A549 (cell line): ENCODE measurements at regions not wholly inside any gene's neighbourhood (a gene's known extent, or its start where the extent isn't known, plus 50 kb on each side); places are given as distances from the start of the nearest gene placed in this dataset.

Experiments used
- ATAC-seq, 2 experiments: fragments of 200-7000 bp in 1 of 2; fragments of >200 bp in 1 of 2; cut with Nextera tagmentation in 1 of 2; cut with Tn5 transposase in 1 of 2; 3 replicates each; pipeline versions ENCODE4 v1.8.0 to v1.9.1; 2018 to 2020; ENCODE audit warnings: mild to moderate bottlenecking in 1 of 2, moderate library complexity in 1 of 2
- CTCF ChIA-PET: fragments of 300-600 bp; sonication (Branson Sonifier 250); formaldehyde crosslinking; extraction: SDS; loops from one replicate; lab custom pipeline; 2021; ENCODE audit warnings: antibody characterized with exemption, inconsistent platforms; lab: Yijun Ruan, JAX
- POLR2A ChIA-PET: fragments of 350-600 bp; formaldehyde crosslinking; extraction: SDS; loops from one replicate; lab custom pipeline; 2021; ENCODE audit warnings: antibody characterized with exemption, inconsistent platforms; lab: Yijun Ruan, JAX
- DNase-seq, 2 experiments: peaks; one replicate each; pipeline versions ENCODE4 v3.0.0 to v3.0.0-alpha.2; 2011 to 2016; ENCODE audit warnings: low read depth in 1 of 2, low spot score in 1 of 2
- FAIRE-seq: peaks from 2 replicates; lab custom pipeline; 2011; peaks lifted over from hg19 to GRCh38; lab: Jason Lieb, UNC
- H3K27ac ChIP-seq, 2 experiments: fragments of >200 bp; sonication (Bioruptor Twin); formaldehyde crosslinking; 3 replicates each; pipeline ENCODE4 v1.5.1; 2016 to 2017
- H3K4me1 ChIP-seq: fragments of >200 bp; sonication (Bioruptor Twin); formaldehyde crosslinking; 3 replicates; pipeline ENCODE4 v1.6.1; 2016
- H3K4me2 ChIP-seq: fragments of >200 bp; sonication (Bioruptor Twin); formaldehyde crosslinking; 3 replicates; pipeline ENCODE4 v1.6.1; 2016
- H3K4me3 ChIP-seq: fragments of >200 bp; sonication (Bioruptor Twin); formaldehyde crosslinking; 3 replicates; pipeline ENCODE4 v1.5.1; 2016
- H3K9me3 ChIP-seq: fragments of >200 bp; sonication (Bioruptor Twin); formaldehyde crosslinking; 3 replicates; pipeline ENCODE4 v1.6.1; 2016
- BHLHE40 ChIP-seq: IDR thresholded peaks from 2 replicates; pipeline ENCODE4 v1.6.1; 2012; ENCODE audit warnings: low read depth, low read length, inconsistent platforms
- CBX8 ChIP-seq: fragments of 200-600 bp; sonication (generic); IDR thresholded peaks from 2 replicates; pipeline ENCODE4 v1.6.1; 2016
- CHD4 ChIP-seq: fragments of 200-600 bp; sonication (generic); IDR thresholded peaks from 2 replicates; pipeline ENCODE4 v1.6.1; 2016; ENCODE audit warnings: antibody characterized with exemption, mild to moderate bottlenecking, borderline replicate concordance
- ESRRA ChIP-seq: fragments of 150-350 bp; IDR thresholded peaks from 2 replicates; pipeline ENCODE4 v1.6.1; 2014; ENCODE audit warnings: mild to moderate bottlenecking, low read length, borderline replicate concordance
- FOXS1 ChIP-seq: fragments of 250-450 bp; sonication (Bioruptor Pico); IDR thresholded peaks from 2 replicates; pipeline ENCODE4 v1.5.0; 2020; ENCODE audit warnings: mild to moderate bottlenecking, moderate library complexity
- HDAC2 ChIP-seq: fragments of 200-600 bp; sonication (generic); IDR thresholded peaks from 2 replicates; pipeline ENCODE4 v1.6.1; 2016
- KDM1A ChIP-seq: fragments of 200-600 bp; sonication (generic); IDR thresholded peaks from 2 replicates; pipeline ENCODE4 v1.6.1; 2016; ENCODE audit warnings: low read depth, mild to moderate bottlenecking
- MAFK ChIP-seq: fragments of 450-650 bp; IDR thresholded peaks from 2 replicates; pipeline ENCODE4 v1.6.1; 2014; ENCODE audit not compliant: partially characterized antibody
- NR3C1 ChIP-seq: fragments of >200 bp; sonication (Bioruptor Twin); formaldehyde crosslinking; IDR thresholded peaks from 3 replicates; pipeline ENCODE4 v1.6.1; 2017
- POLR2A ChIP-seq: IDR thresholded peaks from 2 replicates; pipeline ENCODE4 v1.6.1; 2012; ENCODE audit warnings: mild to moderate bottlenecking, low read length
- RCOR1 ChIP-seq: fragments of 150-350 bp; IDR thresholded peaks from 2 replicates; pipeline ENCODE4 v1.6.1; 2014; ENCODE audit warnings: antibody characterized with exemption, low read length, low read depth
- TP53 ChIP-seq: fragments of 250-450 bp; sonication (Bioruptor Pico); IDR thresholded peaks from 2 replicates; pipeline ENCODE4 v1.5.0; 2021; ENCODE audit warnings: mild to moderate bottlenecking, moderate library complexity
- ZNF302 ChIP-seq: fragments of 250-450 bp; sonication (Bioruptor Pico); IDR thresholded peaks from 2 replicates; pipeline ENCODE4 v1.9.0; 2021; ENCODE audit warnings: inconsistent platforms, mild to moderate bottlenecking, moderate library complexity
- WGBS: methylation state at CpG from one replicate; pipeline ENCODE4 v1.1.6; 2017; ENCODE audit errors: missing lambda C conversion rate; 5-methylcytosine and 5-hydroxymethylcytosine counted together
- TF ChIP-seq, protein P1 (sequence below): fragments of >200 bp; sonication (Bioruptor Twin); formaldehyde crosslinking; IDR thresholded peaks from 2 replicates; pipeline ENCODE4 v1.6.1; 2016
- TF ChIP-seq, protein P2 (sequence below): fragments of 250-450 bp; sonication (Bioruptor Pico); IDR thresholded peaks from 2 replicates; pipeline ENCODE4 v1.5.0; 2021; ENCODE audit warnings: mild to moderate bottlenecking, moderate library complexity, borderline replicate concordance
- TF ChIP-seq, protein P3 (sequence below): IDR thresholded peaks from 2 replicates; pipeline ENCODE4 v1.6.1; 2012
- TF ChIP-seq, protein P4 (sequence below): IDR thresholded peaks from 2 replicates; pipeline ENCODE4 v1.6.1; 2012

DNA sequence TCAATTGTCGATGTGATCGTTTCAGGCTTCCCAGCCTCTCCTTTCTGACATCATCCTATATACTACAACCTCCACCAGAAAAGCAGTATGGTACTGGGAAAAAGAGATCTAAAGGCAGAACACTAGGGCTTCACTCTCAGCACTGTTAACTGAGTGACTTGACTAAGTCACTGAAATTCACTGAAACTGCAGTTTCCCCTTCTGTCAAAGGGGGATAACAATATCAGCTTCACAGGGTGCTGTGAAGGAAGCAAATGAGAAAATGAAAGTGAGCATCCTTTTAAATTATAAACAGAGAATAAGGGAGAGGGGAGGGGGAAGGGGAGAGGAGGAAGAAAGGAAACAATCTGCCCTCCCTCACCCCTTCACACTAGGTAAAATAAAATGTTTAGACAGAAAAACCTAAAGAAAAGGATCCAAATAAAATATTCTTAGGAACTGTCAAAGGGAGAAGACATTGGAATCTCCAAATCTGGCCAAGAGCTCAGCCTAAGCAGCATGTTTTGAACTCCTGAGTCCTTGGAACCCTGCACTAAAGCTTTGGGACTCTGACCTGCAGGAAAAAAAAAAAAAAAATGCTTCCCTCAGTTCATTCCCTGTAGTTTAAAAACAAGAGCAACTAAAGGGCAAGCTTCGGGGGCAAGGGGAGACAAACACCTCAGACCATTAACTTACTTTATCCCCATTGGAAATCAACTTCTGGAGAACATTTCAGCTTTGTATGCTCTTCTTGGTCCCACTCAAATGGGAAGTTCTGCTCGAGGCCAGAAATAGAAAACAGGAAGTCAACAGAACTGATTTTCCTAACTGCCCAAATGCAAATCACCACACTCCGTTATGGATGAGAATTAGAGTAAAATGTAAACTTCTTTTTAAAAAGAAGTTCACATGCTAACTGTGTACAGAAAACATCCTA lies 178.3 kb downstream of the DEPDC1B start:
- Histone ChIP-seq H3K4me2 (0 out of 3 replicates have a peak overlapping the region, but pooled peaks have one; percentile 9), H3K4me1 (no peaks in the 10 kb centered on the region), H3K4me3 (no peak overlapping the region), H3K9me3 (no peaks in the 10 kb centered on the region), H3K27ac (no peak overlapping the region)
- ATAC-seq (no peak), FAIRE-seq (no peak), DNase-seq (no peak)
- WGBS, result 56% methylated on average over 5 of the region's 5 CpGs
- no peak for TF ChIP-seq FOXS1 (CRISPR knock-in tag)
- TF ChIP-seq MAFK, result no peak
- TF ChIP-seq CBX8, result no peak
- no peak for TF ChIP-seq TP53 (CRISPR knock-in tag)
- TF ChIP-seq, protein P1, sequence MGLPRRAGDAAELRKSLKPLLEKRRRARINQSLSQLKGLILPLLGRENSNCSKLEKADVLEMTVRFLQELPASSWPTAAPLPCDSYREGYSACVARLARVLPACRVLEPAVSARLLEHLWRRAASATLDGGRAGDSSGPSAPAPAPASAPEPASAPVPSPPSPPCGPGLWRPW, result no peak
- TF ChIP-seq, protein P2, sequence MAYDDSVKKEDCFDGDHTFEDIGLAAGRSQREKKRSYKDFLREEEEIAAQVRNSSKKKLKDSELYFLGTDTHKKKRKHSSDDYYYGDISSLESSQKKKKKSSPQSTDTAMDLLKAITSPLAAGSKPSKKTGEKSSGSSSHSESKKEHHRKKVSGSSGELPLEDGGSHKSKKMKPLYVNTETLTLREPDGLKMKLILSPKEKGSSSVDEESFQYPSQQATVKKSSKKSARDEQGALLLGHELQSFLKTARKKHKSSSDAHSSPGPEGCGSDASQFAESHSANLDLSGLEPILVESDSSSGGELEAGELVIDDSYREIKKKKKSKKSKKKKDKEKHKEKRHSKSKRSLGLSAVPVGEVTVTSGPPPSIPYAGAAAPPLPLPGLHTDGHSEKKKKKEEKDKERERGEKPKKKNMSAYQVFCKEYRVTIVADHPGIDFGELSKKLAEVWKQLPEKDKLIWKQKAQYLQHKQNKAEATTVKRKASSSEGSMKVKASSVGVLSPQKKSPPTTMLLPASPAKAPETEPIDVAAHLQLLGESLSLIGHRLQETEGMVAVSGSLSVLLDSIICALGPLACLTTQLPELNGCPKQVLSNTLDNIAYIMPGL (CRISPR knock-in tag), result no peak
- no peak for TF ChIP-seq HDAC2
- no peak for TF ChIP-seq ESRRA
- TF ChIP-seq NR3C1, result no peak
- TF ChIP-seq, protein P3, sequence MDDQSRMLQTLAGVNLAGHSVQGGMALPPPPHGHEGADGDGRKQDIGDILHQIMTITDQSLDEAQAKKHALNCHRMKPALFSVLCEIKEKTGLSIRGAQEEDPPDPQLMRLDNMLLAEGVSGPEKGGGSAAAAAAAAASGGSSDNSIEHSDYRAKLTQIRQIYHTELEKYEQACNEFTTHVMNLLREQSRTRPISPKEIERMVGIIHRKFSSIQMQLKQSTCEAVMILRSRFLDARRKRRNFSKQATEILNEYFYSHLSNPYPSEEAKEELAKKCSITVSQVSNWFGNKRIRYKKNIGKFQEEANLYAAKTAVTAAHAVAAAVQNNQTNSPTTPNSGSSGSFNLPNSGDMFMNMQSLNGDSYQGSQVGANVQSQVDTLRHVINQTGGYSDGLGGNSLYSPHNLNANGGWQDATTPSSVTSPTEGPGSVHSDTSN, result no peak
- no peak for TF ChIP-seq BHLHE40
- TF ChIP-seq RCOR1, result no peak
- TF ChIP-seq POLR2A, result no peak
- TF ChIP-seq, protein P4, sequence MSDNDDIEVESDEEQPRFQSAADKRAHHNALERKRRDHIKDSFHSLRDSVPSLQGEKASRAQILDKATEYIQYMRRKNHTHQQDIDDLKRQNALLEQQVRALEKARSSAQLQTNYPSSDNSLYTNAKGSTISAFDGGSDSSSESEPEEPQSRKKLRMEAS, result no peak
- TF ChIP-seq CHD4, result no peak
- CTCF ChIA-PET, result interaction anchor here (0.7 to 1.2 kb wide), 3 partner anchors 10 to 1366 kb away, joined by 3 to 6 read pairs (median 3); no protein-coding TSS in a partner anchor
- POLR2A ChIA-PET, result no interaction called here

DNA sequence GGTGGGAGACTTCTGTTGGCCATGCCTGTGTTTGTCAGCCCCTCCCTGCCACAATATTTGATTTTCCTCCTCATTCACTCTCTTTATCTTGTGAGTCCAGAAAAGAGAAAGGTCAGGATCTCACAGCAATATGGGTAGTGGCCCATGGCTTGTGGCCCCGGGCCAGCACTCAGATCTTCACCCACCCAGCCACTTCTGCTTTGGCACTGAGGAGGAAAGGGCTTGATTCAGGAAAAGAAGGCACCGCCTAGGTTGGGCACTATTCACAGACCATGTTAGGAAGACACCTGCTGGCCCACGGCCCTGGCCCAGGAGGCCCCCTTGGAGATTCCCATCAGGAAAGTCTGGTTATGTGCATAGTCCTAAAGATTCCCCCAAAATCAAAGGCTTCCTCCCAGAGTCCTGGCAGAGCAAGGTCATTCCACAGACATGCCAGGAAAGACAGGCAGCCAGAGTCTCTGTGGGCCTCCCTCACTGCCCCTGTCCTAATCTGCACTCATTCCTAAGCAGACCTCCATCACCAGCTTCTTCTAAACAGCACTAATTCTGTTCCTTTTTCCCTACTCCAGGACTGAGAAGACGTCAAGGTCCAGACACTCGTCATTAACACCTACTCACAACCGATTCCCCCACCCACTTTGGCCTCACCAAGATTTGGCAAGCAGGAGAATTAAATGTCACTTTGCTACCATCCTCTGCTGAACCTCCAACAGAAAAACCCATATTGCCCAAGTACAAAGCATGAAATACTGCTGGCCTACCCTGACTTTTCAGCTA lies 179.3 kb downstream of the DEPDC1B start:
- no peak for ATAC-seq
- FAIRE-seq, result no peak
- CTCF ChIA-PET, result interaction anchor here (0.7 to 1.2 kb wide), 3 partner anchors 11 to 710 kb away, joined by 3 to 6 read pairs (median 3); no protein-coding TSS in a partner anchor
- WGBS, result 71% methylated on average over 6 of the region's 6 CpGs
- TF ChIP-seq KDM1A, result no peak
- TF ChIP-seq, protein P1, result no peak
- no peak for TF ChIP-seq BHLHE40
- Histone ChIP-seq H3K9me3 (no peaks in the 10 kb centered on the region), H3K4me1 (no peaks in the 10 kb centered on the region), H3K27ac (no peak overlapping the region), H3K4me3 (no peak overlapping the region), H3K4me2 (no peak overlapping the region)
- DNase-seq, result no peak
- POLR2A ChIA-PET, result no interaction called here

DNA sequence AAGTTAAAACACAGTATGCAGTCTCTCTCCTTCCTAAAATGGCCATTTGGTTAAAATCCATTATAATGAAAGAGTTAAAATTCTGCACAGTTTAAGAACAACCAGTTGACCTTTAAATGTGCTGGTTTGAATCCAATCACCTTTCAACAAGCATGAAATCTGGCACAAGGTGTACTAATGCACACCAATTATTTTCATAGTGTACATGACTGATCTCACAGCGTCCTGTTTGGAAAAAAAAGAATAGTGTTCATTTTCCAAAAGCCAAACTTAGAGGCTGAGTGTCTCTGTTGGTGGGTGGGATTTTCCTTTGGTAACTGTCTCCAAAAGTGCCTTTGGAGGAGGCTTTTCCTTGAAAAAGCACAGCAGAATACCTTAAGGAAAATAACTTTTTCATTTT lies 180.6 kb downstream of the DEPDC1B start:
- ChIA-PET POLR2A (no interaction called here), CTCF (no interaction called here)
- Histone ChIP-seq H3K9me3 (no peaks in the 10 kb centered on the region), H3K4me1 (no peaks in the 10 kb centered on the region), H3K27ac (no peak overlapping the region), H3K4me3 (no peak overlapping the region), H3K4me2 (no peak overlapping the region)
- FAIRE-seq, result no peak
- ATAC-seq, result no peak
- WGBS, result 46% methylated on average over 1 of the region's 1 CpG
- DNase-seq, result no peak
- TF ChIP-seq ZNF302 (CRISPR knock-in tag), result no peak
